CD4-positive, CD25-positive, alpha-beta regulatory T cell (primary cell): ENCODE measurements at regions not wholly inside any gene's neighbourhood (a gene's known extent, or its start where the extent isn't known, plus 50 kb on each side); places are given as distances from the start of the nearest gene placed in this dataset.

Experiments
- ATAC-seq, 2 donors: fragments of 150-1000 bp; cut with Tn5 transposase; one replicate each; pipeline ENCODE4 v1.10.0; 2021; ENCODE audit warnings: low read depth in 2 of 2, moderate number of reproducible peaks in 2 of 2, moderate library complexity in 1 of 2
- DNase-seq, 3 donors: peaks; one replicate each; pipeline versions ENCODE4 v3.0.0 to v3.0.0-alpha.2; 2012 to 2022; ENCODE audit warnings: mixed read lengths in 1 of 3
- H3K27ac ChIP-seq: one replicate; pipeline ENCODE4 v1.7.0; 2013; ENCODE audit warnings: mild to moderate bottlenecking, low read length; ENCODE audit not compliant: insufficient read depth, poor library complexity, severe bottlenecking
- H3K27me3 ChIP-seq: one replicate; pipeline ENCODE4 v1.7.0; 2013; ENCODE audit warnings: low read length; ENCODE audit not compliant: control insufficient read depth, insufficient read depth
- H3K36me3 ChIP-seq: one replicate; pipeline ENCODE4 v1.7.0; 2013; ENCODE audit warnings: mild to moderate bottlenecking, low read length, moderate library complexity; ENCODE audit not compliant: control insufficient read depth, insufficient read depth
- H3K4me1 ChIP-seq: 2 replicates; pipeline ENCODE4 v1.7.0; 2013; ENCODE audit warnings: mild to moderate bottlenecking, low read length; ENCODE audit not compliant: insufficient read depth, control insufficient read depth, poor library complexity, severe bottlenecking
- H3K4me3 ChIP-seq: one replicate; pipeline ENCODE4 v1.7.0; 2013; ENCODE audit warnings: low read depth, mild to moderate bottlenecking, low read length, moderate library complexity
- H3K9me3 ChIP-seq, 2 experiments: 1 replicate in 1 of 2; 2 replicates in 1 of 2; pipeline ENCODE4 v1.7.0; 2013; ENCODE audit warnings: low read length in 2 of 2, mild to moderate bottlenecking in 1 of 2, moderate library complexity in 1 of 2; ENCODE audit not compliant: control insufficient read depth in 2 of 2
- H3K27ac Mint-ChIP-seq, 3 donors: one replicate each; pipeline ENCODE4 v1.8.0; 2020 to 2022; ENCODE audit warnings: mild to moderate bottlenecking in 3 of 3, mixed read lengths in 3 of 3, moderate library complexity in 2 of 3
- H3K27me3 Mint-ChIP-seq: one replicate; pipeline ENCODE4 v1.8.0; 2022; ENCODE audit warnings: mild to moderate bottlenecking, mixed read lengths
- H3K36me3 Mint-ChIP-seq: one replicate; pipeline ENCODE4 v1.8.0; 2020; ENCODE audit warnings: mixed read lengths
- H3K4me1 Mint-ChIP-seq, 4 donors: one replicate each; pipeline ENCODE4 v1.8.0; 2020 to 2022; ENCODE audit warnings: mixed read lengths in 4 of 4, mild to moderate bottlenecking in 1 of 4
- H3K4me3 Mint-ChIP-seq, 4 donors: one replicate each; pipeline ENCODE4 v1.8.0; 2020 to 2022; ENCODE audit warnings: mild to moderate bottlenecking in 4 of 4, mixed read lengths in 4 of 4, moderate library complexity in 3 of 4
- H3K9me3 Mint-ChIP-seq, 7 donors: one replicate each; pipeline ENCODE4 v1.8.0; 2020 to 2022; ENCODE audit warnings: mixed read lengths in 7 of 7, mild to moderate bottlenecking in 3 of 7, moderate library complexity in 2 of 7

GRCh38 chr6:137362878-137363804, 131.1 kb downstream of the OLIG3 start:
- Mint-ChIP-seq H3K4me3 (peak overlapping the region; percentile 35 to 62 (median 56)), H3K36me3 (no peaks in the 10 kb centered on the region), H3K27ac (peak overlapping the region; percentile 0 to 62 (median 53)), H3K4me1 (peaks cover 21 to 40% (median 29%) of the 10 kb centered on the region in 4 donors), H3K9me3 (peaks cover 0 to 4% (median 0%) of the 10 kb centered on the region in 7 donors), H3K27me3 (peaks cover 3% of the 10 kb centered on the region)
- Histone ChIP-seq H3K36me3 (no peaks in the 10 kb centered on the region), H3K27ac (no peak overlapping the region), H3K4me1 (peaks cover 18% of the 10 kb centered on the region), H3K27me3 (no peaks in the 10 kb centered on the region), H3K9me3 (no peaks in the 10 kb centered on the region), H3K4me3 (peak overlapping the region; percentile 33)
- no peak for ATAC-seq
- peak in 1 of 3 donors; percentile 14 for DNase-seq

- H3K9me3 ChIP-seq: no peaks in the 10 kb centered on the region
- H3K36me3 ChIP-seq: no peaks in the 10 kb centered on the region
- H3K27me3 Mint-ChIP-seq: no peaks in the 10 kb centered on the region
- no peak for ATAC-seq
- no peak overlapping the region for H3K27ac Mint-ChIP-seq
- H3K4me3 ChIP-seq: no peak overlapping the region
- peaks cover 18% of the 10 kb centered on the region for H3K4me1 ChIP-seq
- no peak for DNase-seq
- H3K27ac ChIP-seq: no peak overlapping the region
- peaks cover 21 to 40% (median 28%) of the 10 kb centered on the region in 4 donors for H3K4me1 Mint-ChIP-seq
- H3K36me3 Mint-ChIP-seq: peaks cover 3% of the 10 kb centered on the region
- peaks cover 0 to 4% (median 0%) of the 10 kb centered on the region in 7 donors for H3K9me3 Mint-ChIP-seq
- H3K27me3 ChIP-seq: no peaks in the 10 kb centered on the region
- H3K4me3 Mint-ChIP-seq: no peak overlapping the region
Measured at GRCh38 chr6:137361701-137362100, 132.5 kb downstream of the OLIG3 start.

GRCh38 chr6:137358273-137358672, 135.9 kb downstream of the OLIG3 start:
- peaks cover 0 to 1% (median 0%) of the 10 kb centered on the region in 7 donors for H3K9me3 Mint-ChIP-seq
- H3K27me3 Mint-ChIP-seq: peaks cover 6% of the 10 kb centered on the region
- no peaks in the 10 kb centered on the region for H3K27me3 ChIP-seq
- H3K4me3 Mint-ChIP-seq: no peak overlapping the region
- no peaks in the 10 kb centered on the region for H3K9me3 ChIP-seq
- H3K27ac Mint-ChIP-seq: peak overlapping the region in 2 of 3 donors; percentile 40 to 50
- H3K27ac ChIP-seq: no peak overlapping the region
- H3K4me1 ChIP-seq: peaks cover 12% of the 10 kb centered on the region
- H3K4me3 ChIP-seq: no peak overlapping the region
- H3K4me1 Mint-ChIP-seq: peaks cover 16 to 38% (median 32%) of the 10 kb centered on the region in 4 donors
- H3K36me3 Mint-ChIP-seq: peaks cover 3% of the 10 kb centered on the region
- H3K36me3 ChIP-seq: no peaks in the 10 kb centered on the region
- ATAC-seq: no peak
- DNase-seq: no peak

- Mint-ChIP-seq H3K4me1 (peaks cover 15 to 38% (median 32%) of the 10 kb centered on the region in 4 donors), H3K27ac (peak overlapping the region in 1 of 3 donors; percentile 50), H3K27me3 (peaks cover 6% of the 10 kb centered on the region), H3K9me3 (peaks cover 0 to 1% (median 0%) of the 10 kb centered on the region in 7 donors), H3K36me3 (peaks cover 3% of the 10 kb centered on the region), H3K4me3 (no peak overlapping the region)
- DNase-seq (no peak), ATAC-seq (no peak)
- H3K27ac ChIP-seq: no peak overlapping the region
- no peak overlapping the region for H3K4me3 ChIP-seq
- H3K27me3 ChIP-seq: no peaks in the 10 kb centered on the region
- no peaks in the 10 kb centered on the region for H3K9me3 ChIP-seq
- peaks cover 12% of the 10 kb centered on the region for H3K4me1 ChIP-seq
- no peaks in the 10 kb centered on the region for H3K36me3 ChIP-seq
Measured at GRCh38 chr6:137357948-137358266, 136.3 kb downstream of the OLIG3 start.

GRCh38 chr6:137357263-137357947, 136.8 kb downstream of the OLIG3 start:
- Histone ChIP-seq H3K9me3 (no peaks in the 10 kb centered on the region), H3K4me3 (no peak overlapping the region), H3K27ac (no peak overlapping the region), H3K27me3 (no peaks in the 10 kb centered on the region), H3K4me1 (peaks cover 11% of the 10 kb centered on the region), H3K36me3 (no peaks in the 10 kb centered on the region)
- Mint-ChIP-seq H3K4me3 (no peak overlapping the region), H3K9me3 (peaks cover 0 to 1% (median 0%) of the 10 kb centered on the region in 7 donors), H3K27ac (no peak overlapping the region), H3K4me1 (peaks cover 17 to 34% (median 30%) of the 10 kb centered on the region in 4 donors), H3K36me3 (peaks cover 3% of the 10 kb centered on the region), H3K27me3 (peaks cover 6% of the 10 kb centered on the region)
- no peak for DNase-seq
- no peak for ATAC-seq

- H3K9me3 ChIP-seq: no peaks in the 10 kb centered on the region
- Mint-ChIP-seq H3K4me1 (peaks cover 14 to 28% (median 22%) of the 10 kb centered on the region in 4 donors), H3K4me3 (peak overlapping the region in 2 of 4 donors; percentile 28 to 67), H3K27ac (peak overlapping the region; percentile 17 to 84 (median 78)), H3K36me3 (peaks cover 3% of the 10 kb centered on the region), H3K9me3 (no peaks in the 10 kb centered on the region), H3K27me3 (peaks cover 6% of the 10 kb centered on the region)
- DNase-seq: no peak
- no peaks in the 10 kb centered on the region for H3K27me3 ChIP-seq
- H3K27ac ChIP-seq: no peak overlapping the region
- H3K36me3 ChIP-seq: no peaks in the 10 kb centered on the region
- H3K4me3 ChIP-seq: peak overlapping the region; percentile 47
- H3K4me1 ChIP-seq: peaks cover 11% of the 10 kb centered on the region
- ATAC-seq: no peak
Measured at GRCh38 chr6:137353842-137354397, 134.7 kb upstream of the IFNGR1 start.

GRCh38 chr6:137353346-137353745, 134.2 kb upstream of the IFNGR1 start:
- H3K4me3 Mint-ChIP-seq: peak overlapping the region; percentile 15 to 67 (median 31)
- H3K9me3 Mint-ChIP-seq: no peaks in the 10 kb centered on the region
- H3K27ac Mint-ChIP-seq: peak overlapping the region; percentile 17 to 84 (median 78)
- DNase-seq (peak in 1 of 3 donors; percentile 28), ATAC-seq (peak; percentile 63 to 76)
- peaks cover 3% of the 10 kb centered on the region for H3K36me3 Mint-ChIP-seq
- no peaks in the 10 kb centered on the region for H3K27me3 ChIP-seq
- peaks cover 11% of the 10 kb centered on the region for H3K4me1 ChIP-seq
- H3K27me3 Mint-ChIP-seq: peaks cover 6% of the 10 kb centered on the region
- peak overlapping the region; percentile 47 for H3K4me3 ChIP-seq
- H3K4me1 Mint-ChIP-seq: peaks cover 14 to 27% (median 22%) of the 10 kb centered on the region in 4 donors
- H3K27ac ChIP-seq: no peak overlapping the region
- H3K36me3 ChIP-seq: no peaks in the 10 kb centered on the region
- H3K9me3 ChIP-seq: no peaks in the 10 kb centered on the region
